GM13977 (cell line): ENCODE measurements at regions not wholly inside any gene's neighbourhood (a gene's known extent, or its start where the extent isn't known, plus 50 kb on each side); places are given as distances from the start of the nearest gene placed in this dataset.

Experiments used
- DNase-seq: peaks from one replicate; pipeline ENCODE4 v3.0.0; 2012; ENCODE audit warnings: low spot score
- in situ Hi-C: fragments of 300-500 bp; cut with MboI; formaldehyde crosslinking; loops from one replicate; pipeline ENCODE4 v1.12.0; 2022; ENCODE audit warnings: low sequenced_read_pairs, low pct_unique_long_range_greater_than_20kb, mixed read lengths, inconsistent platforms; ENCODE audit not compliant: unreplicated experiment
- TF ChIP-seq, protein P1 (sequence below): IDR thresholded peaks from 2 replicates; pipeline ENCODE4 v1.5.1; 2012; ENCODE audit warnings: mild to moderate bottlenecking, control low read depth; ENCODE audit not compliant: insufficient read depth; ENCODE audit errors: extremely low read depth, missing control alignments

DNA sequence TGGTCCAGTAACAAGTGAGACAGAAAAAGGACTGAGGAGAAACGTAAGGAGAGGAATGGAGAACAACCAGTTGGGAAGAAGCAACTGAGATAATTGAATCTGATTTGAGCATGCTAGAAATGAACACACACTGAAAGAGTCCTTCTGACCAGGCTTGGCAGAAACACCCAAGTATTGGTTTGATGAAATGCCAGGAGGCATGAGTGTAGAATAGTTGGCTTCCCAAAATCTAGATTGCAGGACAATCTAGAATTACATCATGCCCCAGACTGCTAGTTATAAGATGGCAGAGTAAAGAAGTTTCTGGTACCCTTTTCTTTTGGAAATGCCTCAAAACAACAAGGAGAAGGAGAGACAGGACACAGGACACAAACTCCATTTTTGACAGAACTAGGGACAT is 189.7 kb upstream of the STT3B start:
- in situ Hi-C loops, result no loop called here
- DNase-seq, result no peak

DNA sequence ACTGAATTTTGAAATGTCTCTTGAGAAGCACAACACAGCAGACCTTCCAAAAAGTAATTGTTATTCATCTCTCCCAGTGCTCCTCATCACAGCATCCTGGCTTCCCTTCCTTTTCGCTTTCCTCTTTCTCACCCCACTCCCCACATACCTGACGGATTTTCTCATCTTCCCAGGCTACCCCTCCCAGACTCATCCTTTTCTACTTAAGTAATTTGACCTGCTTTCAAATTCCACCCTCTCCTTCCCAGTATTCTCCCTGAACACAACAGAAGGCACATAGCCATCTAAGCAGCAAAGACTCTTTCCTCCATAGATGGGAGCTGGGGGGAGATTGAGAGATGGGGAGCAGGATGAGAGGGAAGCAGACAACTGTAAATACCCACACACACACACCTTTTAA is 187.1 kb upstream of the STT3B start:
- DNase-seq, result no peak
- in situ Hi-C loops, result no loop called here
- TF ChIP-seq, protein P1, sequence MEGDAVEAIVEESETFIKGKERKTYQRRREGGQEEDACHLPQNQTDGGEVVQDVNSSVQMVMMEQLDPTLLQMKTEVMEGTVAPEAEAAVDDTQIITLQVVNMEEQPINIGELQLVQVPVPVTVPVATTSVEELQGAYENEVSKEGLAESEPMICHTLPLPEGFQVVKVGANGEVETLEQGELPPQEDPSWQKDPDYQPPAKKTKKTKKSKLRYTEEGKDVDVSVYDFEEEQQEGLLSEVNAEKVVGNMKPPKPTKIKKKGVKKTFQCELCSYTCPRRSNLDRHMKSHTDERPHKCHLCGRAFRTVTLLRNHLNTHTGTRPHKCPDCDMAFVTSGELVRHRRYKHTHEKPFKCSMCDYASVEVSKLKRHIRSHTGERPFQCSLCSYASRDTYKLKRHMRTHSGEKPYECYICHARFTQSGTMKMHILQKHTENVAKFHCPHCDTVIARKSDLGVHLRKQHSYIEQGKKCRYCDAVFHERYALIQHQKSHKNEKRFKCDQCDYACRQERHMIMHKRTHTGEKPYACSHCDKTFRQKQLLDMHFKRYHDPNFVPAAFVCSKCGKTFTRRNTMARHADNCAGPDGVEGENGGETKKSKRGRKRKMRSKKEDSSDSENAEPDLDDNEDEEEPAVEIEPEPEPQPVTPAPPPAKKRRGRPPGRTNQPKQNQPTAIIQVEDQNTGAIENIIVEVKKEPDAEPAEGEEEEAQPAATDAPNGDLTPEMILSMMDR, result no peak

More for the DNA sequence above, 189.7 kb upstream of the STT3B start:
- TF ChIP-seq, protein P1, result no peak

DNA sequence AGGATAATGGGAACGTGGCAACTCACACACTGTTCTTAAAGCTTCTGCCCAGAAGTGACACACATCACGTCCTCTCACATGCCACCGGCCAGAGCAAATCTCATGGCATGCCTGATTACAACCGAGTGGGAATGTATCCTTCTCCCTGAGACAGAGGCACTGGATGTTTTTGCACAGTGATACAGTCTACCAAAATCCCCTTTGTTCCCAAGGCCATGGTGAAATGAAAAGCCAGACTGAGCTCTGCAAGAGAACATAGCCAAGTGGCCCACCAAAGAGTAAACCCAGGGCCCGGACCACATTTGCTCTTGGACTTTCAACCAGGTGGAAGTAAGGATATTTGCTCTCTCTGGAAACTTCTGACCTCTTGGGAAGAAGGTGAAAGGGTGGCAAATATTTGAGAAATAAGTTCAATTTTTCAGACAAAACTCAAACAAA is 186.2 kb upstream of the STT3B start:
- in situ Hi-C loops, result no loop called here
- no peak for DNase-seq
- TF ChIP-seq, protein P1, result no peak

DNA sequence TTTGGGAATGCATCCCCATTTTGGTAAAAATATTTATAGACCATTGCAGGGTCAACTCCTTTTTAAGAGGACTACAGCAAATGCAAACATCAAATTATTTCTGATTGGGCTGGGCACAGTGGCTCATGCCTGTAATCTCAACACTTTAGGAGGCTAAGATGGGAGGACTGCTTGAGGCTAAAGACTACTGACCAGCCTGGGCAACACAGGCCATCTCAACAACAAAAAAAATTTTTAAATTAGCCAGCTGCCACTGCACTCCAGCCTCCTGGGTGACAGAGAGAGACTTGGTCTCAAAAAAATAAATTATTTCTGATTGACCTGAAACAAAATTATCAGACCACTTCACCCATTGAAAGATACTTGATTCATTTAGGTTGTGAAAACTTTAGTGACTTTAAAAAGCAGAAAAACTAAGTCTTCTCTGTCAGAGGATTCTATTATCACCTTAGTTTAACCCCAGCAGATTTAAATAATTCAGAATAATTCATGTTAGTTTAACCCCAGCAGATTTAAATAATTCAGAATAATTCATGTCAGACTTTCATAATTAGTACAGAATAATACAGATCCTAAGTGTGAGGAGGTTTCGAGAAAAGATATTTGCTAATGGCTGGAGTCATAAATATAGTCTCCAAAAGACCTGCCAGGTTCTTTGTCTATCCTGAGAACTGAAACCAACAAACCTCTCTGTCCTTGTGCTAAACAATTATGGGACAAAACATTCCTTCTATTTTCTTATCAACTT is 183.6 kb upstream of the STT3B start:
- no peak for DNase-seq
- in situ Hi-C loops, result no loop called here
- TF ChIP-seq, protein P1, result no peak

DNA sequence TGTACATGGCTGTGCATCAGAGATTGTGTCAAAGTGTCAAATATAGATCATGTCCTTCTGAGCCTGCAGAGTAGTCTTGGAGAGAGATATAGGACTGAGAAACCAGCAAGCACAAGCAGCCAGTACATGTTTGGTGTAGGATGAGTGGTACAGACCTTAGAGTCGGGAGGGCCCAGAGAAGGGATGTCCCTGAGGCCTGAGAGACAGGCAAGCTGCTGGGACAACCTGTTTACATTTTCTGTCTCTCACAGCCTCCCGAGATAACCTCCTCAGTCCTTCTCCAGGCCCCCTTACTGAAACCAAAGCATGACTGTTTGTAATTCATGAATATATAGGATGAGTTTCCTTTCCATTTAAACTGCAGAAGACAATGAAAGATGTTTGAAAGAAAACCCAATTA is 182.4 kb upstream of the STT3B start:
- TF ChIP-seq, protein P1, result no peak
- no peak for DNase-seq
- in situ Hi-C loops, result no loop called here

DNA sequence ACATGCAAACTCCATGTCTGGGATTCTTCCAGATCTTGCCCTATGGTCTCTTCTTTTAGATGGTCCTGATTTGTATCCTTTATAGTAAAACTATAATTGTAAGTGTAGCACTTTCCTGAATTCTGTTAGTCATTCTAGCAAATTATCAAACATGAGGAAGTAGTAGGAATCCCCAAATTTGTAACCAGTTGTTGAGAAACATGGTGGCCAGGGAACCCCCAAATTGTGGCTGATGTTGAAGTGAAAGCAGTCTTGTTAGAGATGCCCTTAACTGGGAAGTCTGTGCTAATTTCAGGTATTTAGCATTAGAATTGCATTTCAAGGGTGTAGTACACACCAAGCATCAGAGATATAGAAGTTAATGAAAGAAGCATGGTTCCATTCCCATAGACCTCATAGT is 180.4 kb upstream of the STT3B start:
- TF ChIP-seq, protein P1, result no peak
- DNase-seq, result no peak
- in situ Hi-C loops, result no loop called here
